ENCODE measurements at regions not wholly inside any gene's neighbourhood (a gene's known extent, or its start where the extent isn't known, plus 50 kb on each side); places are given as distances from the start of the nearest gene placed in this dataset.
A peak's percentile ranks its signal among the peaks of the same experiment; 100 is the strongest.

DNA sequence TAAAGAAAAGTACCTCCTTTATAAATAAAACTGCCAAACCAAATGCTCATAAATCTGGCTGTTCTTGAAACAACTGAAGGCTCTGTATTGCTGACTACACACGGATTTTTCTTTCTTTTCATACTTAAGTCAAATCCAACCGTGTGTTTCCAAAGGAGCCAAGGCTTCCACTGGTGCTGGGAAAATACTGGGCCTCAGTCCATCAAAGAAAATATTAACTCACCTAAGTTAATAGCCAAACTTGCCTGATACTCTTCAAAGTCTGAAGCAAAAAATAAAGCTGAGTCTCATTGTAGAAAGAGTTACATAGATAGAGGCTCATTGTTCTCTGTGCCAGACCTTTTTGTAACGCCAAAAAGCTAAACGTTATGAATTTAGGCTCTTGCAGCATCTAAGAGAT is 350.4 kb upstream of the CDH9 start:
- H3K9me3 Mint-ChIP-seq = no peaks in the 10 kb centered on the region
- Histone ChIP-seq H3K27me3 (ENCODE audit: insufficient read depth) (no peaks in the 10 kb centered on the region), H3F3A (replicated peaks; ENCODE audit: low read depth) (no peaks in the 10 kb centered on the region), H3K4me3 (no peak overlapping the region), H3K36me3 (ENCODE audit: insufficient read depth) (no peaks in the 10 kb centered on the region), H3K79me2 (replicated peaks; ENCODE audit: insufficient read depth) (no peaks in the 10 kb centered on the region), H3K27ac (ENCODE audit: low read depth) (no peak overlapping the region), H4K20me1 (replicated peaks; ENCODE audit: insufficient read depth) (no peaks in the 10 kb centered on the region), H2AFZ (no peak overlapping the region), H3K4me2 (no peak overlapping the region), H3K4me1 (ENCODE audit: insufficient read depth) (peaks cover 9% of the 10 kb centered on the region; the same call in 1 of the 2 replicates), H3K9me2 (ENCODE audit: insufficient read depth) (no peaks in the 10 kb centered on the region)
- no peak for TF ChIP-seq ZNF114 (CRISPR knock-in tag; IDR thresholded peaks at IDR 0.05)
- no peak for TF ChIP-seq STAT1 (IDR thresholded peaks at IDR 0.05; ENCODE audit: unreplicated experiment)
- no peak for TF ChIP-seq ZNF331 (CRISPR knock-in tag; IDR thresholded peaks at IDR 0.05; ENCODE audit: low read depth)
- TF ChIP-seq, protein P1, sequence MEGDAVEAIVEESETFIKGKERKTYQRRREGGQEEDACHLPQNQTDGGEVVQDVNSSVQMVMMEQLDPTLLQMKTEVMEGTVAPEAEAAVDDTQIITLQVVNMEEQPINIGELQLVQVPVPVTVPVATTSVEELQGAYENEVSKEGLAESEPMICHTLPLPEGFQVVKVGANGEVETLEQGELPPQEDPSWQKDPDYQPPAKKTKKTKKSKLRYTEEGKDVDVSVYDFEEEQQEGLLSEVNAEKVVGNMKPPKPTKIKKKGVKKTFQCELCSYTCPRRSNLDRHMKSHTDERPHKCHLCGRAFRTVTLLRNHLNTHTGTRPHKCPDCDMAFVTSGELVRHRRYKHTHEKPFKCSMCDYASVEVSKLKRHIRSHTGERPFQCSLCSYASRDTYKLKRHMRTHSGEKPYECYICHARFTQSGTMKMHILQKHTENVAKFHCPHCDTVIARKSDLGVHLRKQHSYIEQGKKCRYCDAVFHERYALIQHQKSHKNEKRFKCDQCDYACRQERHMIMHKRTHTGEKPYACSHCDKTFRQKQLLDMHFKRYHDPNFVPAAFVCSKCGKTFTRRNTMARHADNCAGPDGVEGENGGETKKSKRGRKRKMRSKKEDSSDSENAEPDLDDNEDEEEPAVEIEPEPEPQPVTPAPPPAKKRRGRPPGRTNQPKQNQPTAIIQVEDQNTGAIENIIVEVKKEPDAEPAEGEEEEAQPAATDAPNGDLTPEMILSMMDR (conservative IDR thresholded peaks at IDR 0.05; ENCODE audit: low read depth in 2 of 2) = no peak
- no peak for TF ChIP-seq REST (IDR thresholded peaks at IDR 0.05; ENCODE audit: unreplicated experiment)
- no peak for ATAC-seq
- H3K4me1 Mint-ChIP-seq = peaks cover 14% of the 10 kb centered on the region
- H3K27ac Mint-ChIP-seq = no peak overlapping the region
- no peak overlapping the region for H3K4me3 Mint-ChIP-seq
- no peaks in the 10 kb centered on the region for H3K27me3 Mint-ChIP-seq (ENCODE audit: insufficient read depth, low read depth, poor library complexity)
- no peaks in the 10 kb centered on the region for H3K36me3 Mint-ChIP-seq (ENCODE audit: low read depth)
- no peak for DNase-seq (ENCODE audit: low spot score)

GRCh38 chr5:27387535-27388073 is 349.2 kb upstream of the CDH9 start:
- Histone ChIP-seq H3K4me3 (no peak overlapping the region), H3K79me2 (replicated peaks; ENCODE audit: insufficient read depth) (no peaks in the 10 kb centered on the region), H3K4me2 (no peak overlapping the region), H3K9me2 (ENCODE audit: insufficient read depth) (no peaks in the 10 kb centered on the region), H3K4me1 (ENCODE audit: insufficient read depth) (peaks cover 9% of the 10 kb centered on the region; the same call in 1 of the 2 replicates), H2AFZ (no peak overlapping the region), H3F3A (replicated peaks; ENCODE audit: low read depth) (no peaks in the 10 kb centered on the region), H3K27me3 (ENCODE audit: insufficient read depth) (no peaks in the 10 kb centered on the region), H4K20me1 (replicated peaks; ENCODE audit: insufficient read depth) (no peaks in the 10 kb centered on the region), H3K36me3 (ENCODE audit: insufficient read depth) (no peaks in the 10 kb centered on the region), H3K27ac (ENCODE audit: low read depth) (no peak overlapping the region)
- Mint-ChIP-seq H3K4me3 (no peak overlapping the region), H3K4me1 (peaks cover 14% of the 10 kb centered on the region), H3K27ac (peak overlapping the region; percentile 48; the same call in 1 of the 2 replicates), H3K27me3 (ENCODE audit: insufficient read depth, low read depth, poor library complexity) (no peaks in the 10 kb centered on the region), H3K36me3 (ENCODE audit: low read depth) (no peaks in the 10 kb centered on the region), H3K9me3 (no peaks in the 10 kb centered on the region)
- DNase-seq (ENCODE audit: low spot score) (peak; percentile 32), ATAC-seq (peak; percentile 48; the same call in 2 of the 3 replicates)
- TF ChIP-seq, protein P2, sequence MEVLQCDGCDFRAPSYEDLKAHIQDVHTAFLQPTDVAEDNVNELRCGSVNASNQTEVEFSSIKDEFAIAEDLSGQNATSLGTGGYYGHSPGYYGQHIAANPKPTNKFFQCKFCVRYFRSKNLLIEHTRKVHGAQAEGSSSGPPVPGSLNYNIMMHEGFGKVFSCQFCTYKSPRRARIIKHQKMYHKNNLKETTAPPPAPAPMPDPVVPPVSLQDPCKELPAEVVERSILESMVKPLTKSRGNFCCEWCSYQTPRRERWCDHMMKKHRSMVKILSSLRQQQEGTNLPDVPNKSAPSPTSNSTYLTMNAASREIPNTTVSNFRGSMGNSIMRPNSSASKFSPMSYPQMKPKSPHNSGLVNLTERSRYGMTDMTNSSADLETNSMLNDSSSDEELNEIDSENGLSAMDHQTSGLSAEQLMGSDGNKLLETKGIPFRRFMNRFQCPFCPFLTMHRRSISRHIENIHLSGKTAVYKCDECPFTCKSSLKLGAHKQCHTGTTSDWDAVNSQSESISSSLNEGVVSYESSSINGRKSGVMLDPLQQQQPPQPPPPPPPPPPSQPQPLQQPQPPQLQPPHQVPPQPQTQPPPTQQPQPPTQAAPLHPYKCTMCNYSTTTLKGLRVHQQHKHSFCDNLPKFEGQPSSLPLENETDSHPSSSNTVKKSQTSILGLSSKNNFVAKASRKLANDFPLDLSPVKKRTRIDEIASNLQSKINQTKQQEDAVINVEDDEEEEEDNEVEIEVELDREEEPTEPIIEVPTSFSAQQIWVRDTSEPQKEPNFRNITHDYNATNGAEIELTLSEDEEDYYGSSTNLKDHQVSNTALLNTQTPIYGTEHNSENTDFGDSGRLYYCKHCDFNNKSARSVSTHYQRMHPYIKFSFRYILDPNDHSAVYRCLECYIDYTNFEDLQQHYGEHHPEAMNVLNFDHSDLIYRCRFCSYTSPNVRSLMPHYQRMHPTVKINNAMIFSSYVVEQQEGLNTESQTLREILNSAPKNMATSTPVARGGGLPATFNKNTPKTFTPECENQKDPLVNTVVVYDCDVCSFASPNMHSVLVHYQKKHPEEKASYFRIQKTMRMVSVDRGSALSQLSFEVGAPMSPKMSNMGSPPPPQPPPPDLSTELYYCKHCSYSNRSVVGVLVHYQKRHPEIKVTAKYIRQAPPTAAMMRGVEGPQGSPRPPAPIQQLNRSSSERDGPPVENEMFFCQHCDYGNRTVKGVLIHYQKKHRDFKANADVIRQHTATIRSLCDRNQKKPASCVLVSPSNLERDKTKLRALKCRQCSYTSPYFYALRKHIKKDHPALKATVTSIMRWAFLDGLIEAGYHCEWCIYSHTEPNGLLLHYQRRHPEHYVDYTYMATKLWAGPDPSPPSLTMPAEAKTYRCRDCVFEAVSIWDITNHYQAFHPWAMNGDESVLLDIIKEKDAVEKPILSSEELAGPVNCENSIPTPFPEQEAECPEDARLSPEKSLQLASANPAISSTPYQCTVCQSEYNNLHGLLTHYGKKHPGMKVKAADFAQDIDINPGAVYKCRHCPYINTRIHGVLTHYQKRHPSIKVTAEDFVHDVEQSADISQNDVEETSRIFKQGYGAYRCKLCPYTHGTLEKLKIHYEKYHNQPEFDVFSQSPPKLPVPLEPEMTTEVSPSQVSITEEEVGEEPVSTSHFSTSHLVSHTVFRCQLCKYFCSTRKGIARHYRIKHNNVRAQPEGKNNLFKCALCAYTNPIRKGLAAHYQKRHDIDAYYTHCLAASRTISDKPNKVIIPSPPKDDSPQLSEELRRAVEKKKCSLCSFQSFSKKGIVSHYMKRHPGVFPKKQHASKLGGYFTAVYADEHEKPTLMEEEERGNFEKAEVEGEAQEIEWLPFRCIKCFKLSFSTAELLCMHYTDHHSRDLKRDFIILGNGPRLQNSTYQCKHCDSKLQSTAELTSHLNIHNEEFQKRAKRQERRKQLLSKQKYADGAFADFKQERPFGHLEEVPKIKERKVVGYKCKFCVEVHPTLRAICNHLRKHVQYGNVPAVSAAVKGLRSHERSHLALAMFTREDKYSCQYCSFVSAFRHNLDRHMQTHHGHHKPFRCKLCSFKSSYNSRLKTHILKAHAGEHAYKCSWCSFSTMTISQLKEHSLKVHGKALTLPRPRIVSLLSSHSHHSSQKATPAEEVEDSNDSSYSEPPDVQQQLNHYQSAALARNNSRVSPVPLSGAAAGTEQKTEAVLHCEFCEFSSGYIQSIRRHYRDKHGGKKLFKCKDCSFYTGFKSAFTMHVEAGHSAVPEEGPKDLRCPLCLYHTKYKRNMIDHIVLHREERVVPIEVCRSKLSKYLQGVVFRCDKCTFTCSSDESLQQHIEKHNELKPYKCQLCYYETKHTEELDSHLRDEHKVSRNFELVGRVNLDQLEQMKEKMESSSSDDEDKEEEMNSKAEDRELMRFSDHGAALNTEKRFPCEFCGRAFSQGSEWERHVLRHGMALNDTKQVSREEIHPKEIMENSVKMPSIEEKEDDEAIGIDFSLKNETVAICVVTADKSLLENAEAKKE (CRISPR knock-in tag; IDR thresholded peaks at IDR 0.05) = peak; percentile 59; the same call in 1 of the 2 replicates
- TF ChIP-seq ZNF114 (CRISPR knock-in tag; IDR thresholded peaks at IDR 0.05) = no peak

Data from GM23338 (cell line).